GM19239 (cell line): ENCODE measurements at regions not wholly inside any gene's neighbourhood (a gene's known extent, or its start where the extent isn't known, plus 50 kb on each side); places are given as distances from the start of the nearest gene placed in this dataset.

Experiments used
- DNase-seq: peaks from one replicate; pipeline ENCODE4 v3.0.0; 2011; ENCODE audit warnings: low spot score; ENCODE audit not compliant: insufficient read length
- FAIRE-seq: peaks from 2 replicates; lab custom pipeline; 2011; peaks lifted over from hg19 to GRCh38; lab: Jason Lieb, UNC

DNA sequence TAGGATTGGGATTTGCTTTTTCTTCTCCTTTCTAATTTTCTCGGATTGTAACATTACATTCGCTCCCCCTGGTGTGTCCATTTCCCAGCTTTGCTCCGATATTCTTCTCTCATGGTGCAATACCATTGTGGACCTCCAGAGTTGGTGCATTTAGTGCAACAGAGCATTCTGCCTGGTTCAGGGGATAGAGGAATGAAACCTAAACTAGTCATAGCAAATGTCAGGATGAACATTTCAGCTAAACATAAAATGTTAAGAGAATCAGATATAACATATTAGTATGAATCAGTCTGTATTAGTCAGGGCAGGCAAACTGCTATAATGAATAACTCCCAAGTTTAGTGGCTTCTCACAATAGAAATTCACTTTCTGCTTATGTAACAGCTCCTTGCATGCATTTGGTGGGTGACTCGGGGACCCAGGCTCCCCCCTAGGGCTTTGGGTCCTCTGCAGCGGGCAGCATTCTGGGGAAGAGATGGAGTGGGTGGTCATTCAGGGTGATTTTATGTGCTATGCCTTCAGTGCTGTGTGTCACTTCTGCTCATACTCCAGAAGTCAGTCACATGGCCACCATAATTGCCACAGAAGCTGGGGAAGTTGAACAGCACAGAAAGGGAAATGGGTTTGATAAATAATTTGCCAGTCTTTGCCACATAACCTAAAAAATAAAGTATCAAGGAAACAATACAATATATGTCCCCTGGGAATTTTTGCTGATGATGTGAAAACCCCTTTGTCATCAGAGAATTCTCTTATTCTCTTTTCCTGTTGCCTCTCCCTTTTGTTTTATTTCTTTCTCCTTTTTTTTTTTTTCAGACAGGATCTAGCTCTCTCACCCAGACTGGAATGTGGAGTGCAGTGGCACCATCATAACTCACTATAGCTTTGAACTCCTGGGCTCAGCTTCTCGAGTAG is 111.0 kb downstream of the HSPH1 start:
- FAIRE-seq (no peak), DNase-seq (no peak)

DNA sequence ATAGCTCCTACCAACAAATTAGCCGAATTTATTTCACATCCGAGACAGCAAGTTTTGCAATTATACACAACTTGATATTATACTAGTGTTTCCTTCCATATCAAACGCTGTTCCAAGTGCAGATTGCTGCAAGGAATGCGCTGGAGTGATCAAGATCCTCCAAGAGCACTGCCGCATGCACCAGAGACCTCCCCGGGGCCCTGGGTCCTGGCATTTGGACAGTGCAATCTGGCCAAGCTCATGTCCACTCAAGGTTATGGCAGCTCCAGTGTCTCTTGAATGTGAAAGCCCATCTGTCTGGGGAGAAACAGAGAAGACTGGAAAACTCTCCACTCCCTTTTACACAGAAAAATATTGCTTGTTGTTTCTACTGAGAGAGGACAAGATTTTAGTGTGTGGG is 111.9 kb downstream of the HSPH1 start:
- DNase-seq (no peak), FAIRE-seq (no peak)

DNA sequence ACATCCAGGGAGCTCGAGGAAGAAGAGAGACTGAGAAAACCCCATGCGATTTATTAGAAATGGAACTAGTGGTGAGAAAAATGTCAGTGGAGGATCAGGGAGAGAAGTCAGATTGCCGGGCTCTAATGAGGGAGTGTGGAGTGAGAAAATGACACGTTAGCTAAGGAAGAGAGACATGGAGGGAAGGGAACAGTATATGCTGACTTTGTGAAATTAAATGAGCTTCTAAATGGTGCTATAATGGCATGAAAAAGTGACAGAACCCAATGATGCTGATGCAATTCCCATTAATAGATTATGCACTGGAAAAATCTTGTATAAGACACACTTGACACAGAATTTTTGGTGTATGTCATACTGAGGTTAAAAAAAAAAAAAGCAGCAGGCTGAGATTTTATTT is 112.6 kb downstream of the HSPH1 start:
- DNase-seq (no peak), FAIRE-seq (no peak)

DNA sequence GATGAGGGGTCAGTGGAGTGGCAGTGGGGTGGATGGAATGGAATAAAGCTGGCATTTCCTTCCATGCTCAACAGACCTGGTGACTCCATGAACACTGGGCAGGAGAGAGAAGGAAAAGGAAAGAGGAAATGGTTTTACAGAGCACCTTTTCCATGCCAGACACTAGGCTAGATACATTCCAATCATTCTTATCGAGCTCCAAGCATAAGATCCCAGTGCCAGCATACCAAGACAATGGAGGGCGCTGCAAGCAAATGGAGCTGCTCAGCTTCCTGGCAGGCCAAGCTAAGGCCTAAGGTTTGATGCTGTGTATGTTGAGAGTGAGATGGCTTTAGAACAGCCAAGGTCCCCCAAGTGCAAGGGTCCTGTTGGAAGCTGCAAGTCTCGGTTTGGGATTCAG is 113.2 kb downstream of the HSPH1 start:
- no peak for FAIRE-seq
- no peak for DNase-seq

DNA sequence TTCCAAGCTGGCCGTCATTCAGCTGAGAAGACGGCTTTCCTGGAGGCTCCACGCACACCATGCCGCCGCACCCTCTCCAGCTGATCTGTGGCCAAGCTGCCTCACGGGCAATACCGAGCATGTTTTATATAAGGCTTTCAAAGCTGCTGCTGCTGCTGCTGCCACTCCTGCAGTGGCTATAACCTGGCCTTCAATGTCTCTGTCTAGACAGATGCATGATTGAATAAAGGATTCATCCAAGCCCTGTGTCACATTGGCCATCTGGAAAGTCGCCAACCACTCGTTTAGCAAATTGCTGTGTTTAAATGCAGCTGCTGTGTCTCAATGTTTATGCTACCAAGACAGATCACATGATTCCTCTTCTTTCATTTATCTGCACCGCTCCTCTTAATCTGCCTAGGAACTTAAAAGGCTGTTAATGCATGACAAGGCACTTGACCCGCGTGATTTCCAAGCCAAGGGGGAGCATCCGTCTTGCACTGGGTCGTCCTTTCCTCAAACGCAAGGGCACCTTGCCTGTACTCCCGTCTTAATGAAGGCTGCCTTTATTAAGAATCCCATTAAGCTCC is 114.3 kb downstream of the TEX26 start:
- DNase-seq (no peak), FAIRE-seq (no peak)

DNA sequence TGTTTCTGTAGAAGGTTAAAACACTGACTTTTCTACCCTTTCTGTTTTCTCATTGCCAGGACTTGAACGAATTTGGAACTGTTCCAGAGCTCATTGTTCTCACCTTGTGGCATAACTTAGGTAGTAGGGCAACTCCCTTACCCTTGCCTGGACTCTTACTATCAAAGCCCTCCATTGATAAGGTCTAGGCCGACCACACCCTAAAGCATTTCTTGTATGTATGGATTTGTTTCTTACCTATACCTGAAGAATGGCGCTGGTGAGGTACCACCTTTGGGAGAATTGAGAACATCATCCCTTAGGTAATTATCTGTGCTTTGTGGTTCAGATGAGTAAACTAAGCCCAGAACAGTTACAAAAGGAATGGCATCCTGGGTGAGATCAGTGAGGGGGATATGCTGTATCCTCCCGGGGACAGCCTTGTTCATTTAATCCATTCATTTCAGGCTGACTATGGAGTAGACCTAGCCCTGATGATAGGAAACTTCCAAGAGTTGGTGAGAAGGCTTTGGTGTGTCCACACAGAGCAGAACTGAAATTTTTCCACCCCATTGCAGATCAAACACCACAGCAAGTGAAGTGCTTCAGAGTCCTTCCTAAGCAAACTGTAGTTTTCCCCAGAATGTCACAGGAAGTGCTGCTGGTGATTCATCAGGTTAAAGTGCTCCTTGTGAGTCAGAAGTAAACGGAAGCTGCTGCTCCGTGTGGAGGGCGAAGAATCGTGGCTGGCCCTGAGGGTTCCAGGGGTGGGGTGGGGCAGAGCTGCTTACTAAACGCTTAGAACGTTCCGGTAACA is 113.0 kb downstream of the TEX26 start:
- DNase-seq (peak; percentile 17), FAIRE-seq (peak; percentile 82)

DNA sequence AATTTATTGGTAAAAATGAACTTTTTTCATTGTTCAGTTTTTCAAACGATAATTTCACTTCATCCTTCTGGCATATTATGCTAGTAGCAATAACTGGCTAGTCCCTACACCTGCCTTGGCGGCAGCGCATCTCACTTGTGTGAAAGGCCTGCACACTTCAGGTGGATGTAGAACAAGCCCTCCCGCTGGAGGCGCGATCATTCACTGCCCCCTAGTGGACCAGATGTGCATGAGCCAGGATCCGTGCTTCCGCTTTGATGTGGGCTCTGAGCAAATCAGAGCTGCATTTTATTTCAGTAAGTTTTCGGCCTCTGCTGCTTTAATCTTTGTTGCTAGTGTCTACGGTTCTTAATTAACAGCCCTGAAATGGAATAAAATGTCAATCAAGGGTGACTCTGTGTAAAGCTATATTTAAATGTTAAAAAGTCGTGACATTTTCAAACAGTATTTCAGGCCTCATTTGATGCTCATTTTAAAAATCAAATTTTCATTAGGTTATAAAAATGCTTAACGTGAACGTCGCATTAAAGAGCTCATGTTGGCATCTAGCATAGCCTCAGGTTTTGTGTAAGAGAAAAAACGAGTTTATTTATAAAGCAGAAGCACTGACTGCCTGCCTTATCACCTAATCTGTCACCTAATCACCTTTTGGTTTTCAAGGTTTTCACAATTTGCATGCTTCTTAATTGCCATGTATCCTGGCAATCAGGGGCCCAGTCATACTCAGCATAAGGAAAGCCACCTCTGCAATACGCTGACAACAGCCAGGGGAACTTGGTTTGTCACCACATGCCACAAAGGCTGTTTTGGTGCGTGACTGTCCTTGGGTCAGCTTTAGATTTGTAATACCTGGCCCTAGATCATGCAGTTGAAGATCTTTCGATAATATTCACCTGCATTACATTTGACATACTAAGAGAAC is 112.2 kb downstream of the TEX26 start:
- peak; percentile 72 for DNase-seq
- peak; percentile 95 for FAIRE-seq

DNA sequence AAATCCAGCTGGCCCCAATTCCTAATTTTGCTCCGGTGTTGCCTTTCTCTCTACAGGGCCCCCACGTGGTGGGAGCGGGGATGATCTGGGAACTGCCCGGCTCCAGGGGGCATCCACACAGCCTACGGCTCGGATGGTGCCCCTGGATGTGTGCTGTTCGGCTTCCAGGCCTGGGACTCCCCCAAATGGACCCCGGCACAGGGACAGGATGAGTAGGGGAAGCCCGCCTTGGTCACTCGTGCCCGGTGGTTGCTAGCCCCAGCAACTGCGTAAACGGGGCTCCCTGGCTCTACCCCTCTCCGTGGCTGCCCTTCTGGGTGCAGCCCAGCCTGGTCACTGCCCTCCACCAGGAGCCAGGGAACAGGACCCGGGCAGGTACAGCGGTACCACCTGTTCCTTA is 111.5 kb downstream of the TEX26 start:
- DNase-seq, result no peak
- no peak for FAIRE-seq

DNA sequence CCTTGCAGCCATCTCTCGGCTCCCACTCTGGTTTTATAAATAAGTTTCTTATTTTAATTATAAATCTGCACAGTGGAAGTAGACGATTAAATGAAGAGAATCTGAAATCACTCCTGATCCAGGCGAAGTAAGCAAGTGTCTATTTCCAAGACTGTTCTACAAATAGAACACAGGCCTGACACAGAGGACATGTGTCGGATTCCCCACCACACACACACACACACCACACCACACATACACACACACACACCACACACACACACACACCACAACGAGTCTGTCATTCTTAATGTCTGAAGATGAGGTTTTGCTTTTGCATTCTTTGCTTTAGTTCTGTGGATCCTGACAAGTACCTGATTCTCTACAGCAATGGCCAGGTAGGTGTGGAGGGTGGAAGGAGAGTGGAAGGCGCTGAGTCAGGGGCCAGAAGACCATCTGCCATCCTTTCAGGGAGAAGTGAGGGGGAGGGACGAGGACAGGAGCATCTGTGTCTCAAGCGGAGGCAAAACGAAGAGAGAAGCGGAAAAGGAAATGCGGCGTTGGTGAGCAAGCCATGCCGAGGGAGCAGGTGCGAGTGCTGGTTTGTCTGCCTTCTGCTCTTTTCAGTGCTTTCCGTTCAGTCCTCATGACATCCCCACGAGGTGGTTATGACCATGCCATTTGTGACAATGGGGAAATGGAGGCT is 110.2 kb downstream of the TEX26 start:
- no peak for DNase-seq
- FAIRE-seq, result no peak

DNA sequence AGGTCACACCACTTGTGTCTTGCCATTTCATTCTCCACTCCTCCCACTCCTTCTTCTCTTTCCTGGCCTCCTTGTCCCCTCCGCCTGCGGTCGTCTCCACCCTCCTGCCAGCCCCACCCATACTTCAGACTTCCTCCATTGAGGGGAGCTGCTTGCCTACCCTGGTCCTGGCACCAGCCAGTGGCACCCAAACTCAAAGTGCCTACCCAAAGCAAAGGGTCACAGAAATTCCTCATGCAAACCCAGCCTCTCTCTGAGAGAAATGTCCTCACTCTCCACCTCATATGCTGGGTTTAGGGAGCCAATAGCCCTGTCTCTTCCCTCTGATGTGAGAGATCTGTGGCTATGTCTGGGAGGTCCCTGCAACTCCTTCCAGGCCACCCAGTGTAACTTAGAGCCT is 109.6 kb downstream of the TEX26 start:
- DNase-seq, result no peak
- no peak for FAIRE-seq

DNA sequence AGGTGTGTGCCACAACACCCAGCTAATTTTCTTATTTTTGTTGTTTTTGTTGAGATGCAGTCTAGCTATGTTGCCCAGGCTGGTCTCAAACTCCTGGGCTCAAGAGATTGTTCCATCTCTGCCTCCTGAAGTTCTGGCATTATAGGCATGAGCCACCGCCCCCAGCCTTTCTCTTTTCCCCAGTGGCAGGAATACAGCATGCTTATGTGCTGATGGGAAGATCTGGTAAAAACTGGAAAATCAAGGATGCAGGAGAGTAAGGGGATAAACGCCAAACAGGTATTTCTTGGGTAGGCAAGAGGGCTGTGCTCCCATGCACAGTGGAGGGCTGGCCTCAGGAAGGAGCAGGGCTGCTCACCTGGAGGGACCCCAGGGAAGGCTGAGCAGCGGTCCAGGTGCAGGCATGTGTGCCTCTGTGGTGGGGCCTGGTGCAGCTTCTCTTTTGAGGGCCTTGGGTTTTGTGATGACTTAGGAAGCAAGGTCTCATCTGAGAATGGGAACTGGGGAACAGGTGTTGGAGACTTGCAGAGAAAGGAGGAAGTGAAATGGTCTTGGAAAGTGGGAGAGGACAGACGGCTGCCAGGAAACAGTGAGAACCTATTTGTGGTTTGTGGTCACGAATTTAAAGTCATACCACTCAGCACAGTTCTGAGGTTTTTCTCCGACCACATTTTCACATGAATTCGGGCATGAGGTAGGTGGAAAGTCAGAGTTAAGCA is 106.5 kb downstream of the TEX26 start:
- FAIRE-seq (peak; percentile 100), DNase-seq (peak; percentile 47)

DNA sequence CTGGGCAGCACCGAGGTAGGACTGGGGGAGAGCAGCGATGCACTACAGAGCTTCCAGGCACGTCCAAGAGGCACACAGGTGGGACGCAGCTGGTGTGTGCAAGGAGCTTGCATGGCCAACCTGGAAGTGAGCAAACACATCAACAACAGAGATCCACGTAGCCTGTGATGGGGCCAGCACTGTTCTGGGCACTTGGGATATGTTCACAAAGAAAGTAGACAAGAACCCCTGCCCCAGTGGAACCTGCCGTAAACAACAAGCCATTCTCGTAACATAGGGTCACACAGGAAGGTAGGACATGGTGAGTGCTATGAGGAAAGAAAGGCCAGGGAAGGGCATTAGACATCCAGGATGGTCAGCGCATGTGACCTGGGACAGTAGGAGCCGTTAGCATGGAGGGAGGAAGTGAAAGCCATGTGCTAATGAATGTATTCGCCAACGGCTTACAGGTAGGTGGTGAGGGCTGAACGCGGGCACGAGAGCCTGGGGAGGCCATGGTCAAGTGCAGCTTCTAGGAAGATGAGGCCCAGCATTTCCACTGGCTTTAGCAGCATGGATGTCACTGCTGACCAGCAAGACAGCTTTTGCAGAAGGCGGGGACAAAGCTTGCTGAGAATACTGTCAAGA is 105.5 kb downstream of the TEX26 start:
- DNase-seq, result no peak
- FAIRE-seq, result no peak

DNA sequence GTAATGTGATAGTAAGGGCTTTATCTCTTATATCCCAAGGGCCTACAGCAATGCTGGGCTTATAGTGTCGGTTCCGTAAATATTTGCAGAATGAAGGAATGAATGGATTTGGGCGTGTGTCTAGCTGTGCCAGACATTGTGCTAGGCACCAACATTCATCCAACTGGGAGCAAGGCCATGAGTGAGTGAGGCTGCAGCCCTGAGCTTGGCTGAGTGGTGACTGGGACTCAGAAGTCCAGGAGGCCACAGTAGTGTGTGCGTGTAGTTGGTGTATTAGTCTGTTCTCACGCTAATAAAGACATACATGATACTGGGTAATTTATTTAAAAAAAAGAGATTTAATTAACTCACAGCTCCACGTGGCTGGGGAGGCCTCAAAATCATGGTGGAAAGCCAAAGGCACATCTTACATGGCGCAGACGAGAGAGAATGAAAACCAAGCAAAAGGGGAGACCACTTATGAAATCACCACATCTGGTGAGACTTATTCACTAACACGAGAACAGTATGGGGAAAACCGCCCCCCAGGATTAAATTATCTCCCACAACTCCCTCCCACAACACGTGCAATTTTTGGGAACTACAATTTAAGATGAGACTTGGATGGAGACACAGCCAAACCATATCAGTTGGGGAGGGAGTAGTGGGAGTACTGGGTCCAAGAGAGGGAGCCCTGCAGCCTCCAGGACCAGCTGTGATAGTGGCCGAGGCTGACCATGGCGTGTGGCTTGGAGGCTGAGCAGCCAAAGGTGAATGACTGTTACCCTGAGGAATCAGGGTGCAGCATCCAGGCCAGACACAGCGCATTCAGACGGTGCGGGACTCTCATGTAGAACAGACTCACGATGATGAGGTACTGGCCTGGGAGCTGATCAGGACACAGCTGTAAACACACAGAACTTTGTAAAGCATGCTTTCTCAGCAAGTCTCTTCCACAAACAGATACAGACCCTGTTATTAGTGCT is 104.6 kb downstream of the TEX26 start:
- DNase-seq, result no peak
- no peak for FAIRE-seq

DNA sequence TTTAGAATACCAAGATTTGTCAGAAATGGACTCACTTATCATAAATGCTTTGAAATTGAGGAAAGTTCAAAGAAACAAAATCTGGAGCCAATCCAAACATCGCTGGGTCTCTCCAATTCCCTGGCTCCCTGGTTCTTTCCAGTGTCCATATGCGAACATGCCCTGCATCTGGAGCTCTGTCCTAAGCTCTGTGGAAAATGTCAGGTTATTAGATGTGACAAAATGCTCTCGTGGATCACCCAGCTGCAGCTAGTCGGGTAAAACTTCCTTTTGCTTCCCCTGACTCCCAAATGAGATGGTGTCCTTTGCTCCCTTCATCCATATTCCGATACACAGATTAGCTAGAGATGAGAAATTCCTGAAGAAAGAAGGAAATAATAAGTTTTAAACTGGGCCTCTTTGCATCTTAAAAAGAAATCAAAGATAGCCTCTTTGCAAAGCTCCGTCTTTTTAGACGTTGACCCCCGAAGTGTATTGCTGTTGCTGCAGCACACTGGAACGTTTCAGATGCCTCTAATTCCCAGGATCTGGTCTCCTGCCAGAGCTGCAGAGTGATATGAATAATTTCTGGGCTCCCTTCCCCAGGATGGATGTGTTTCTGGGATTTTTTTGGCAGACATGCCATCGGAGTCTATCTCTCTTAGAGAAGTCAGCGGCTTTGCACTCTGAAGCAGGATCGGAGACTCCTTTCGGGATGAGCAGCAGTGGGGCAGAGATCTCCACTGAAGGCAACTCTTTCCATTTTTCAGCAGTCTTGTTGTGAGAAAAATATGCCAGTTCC is 102.9 kb downstream of the TEX26 start:
- FAIRE-seq, result no peak
- DNase-seq, result no peak

DNA sequence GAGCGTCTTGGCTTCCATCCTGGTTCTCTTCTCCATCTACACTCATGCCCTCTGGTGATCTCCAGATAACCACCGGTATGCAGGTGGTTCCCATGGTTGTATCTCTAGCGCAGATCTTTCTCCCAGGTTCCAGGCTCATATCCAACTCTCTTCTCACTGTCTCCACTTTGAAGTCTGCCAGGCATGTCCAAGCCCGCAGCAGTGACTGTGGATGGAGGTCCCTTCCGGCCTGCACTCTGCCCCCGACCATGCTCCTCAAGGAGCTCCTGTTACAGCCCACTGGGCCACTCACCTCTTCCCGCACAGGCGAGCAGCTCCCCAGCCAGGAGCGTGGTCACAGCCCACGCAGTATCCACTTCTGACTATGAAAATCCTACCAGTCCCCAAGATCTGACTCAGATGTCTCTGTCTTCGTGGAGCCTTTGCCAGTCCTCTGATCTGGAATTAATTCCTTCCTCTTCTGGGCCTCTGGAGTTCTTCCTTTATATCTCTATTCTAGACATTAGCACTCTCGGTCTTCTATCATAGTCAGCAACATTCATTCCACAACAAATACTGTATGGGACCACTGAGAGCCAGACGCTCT is 100.2 kb downstream of the TEX26 start:
- no peak for DNase-seq
- FAIRE-seq, result no peak

DNA sequence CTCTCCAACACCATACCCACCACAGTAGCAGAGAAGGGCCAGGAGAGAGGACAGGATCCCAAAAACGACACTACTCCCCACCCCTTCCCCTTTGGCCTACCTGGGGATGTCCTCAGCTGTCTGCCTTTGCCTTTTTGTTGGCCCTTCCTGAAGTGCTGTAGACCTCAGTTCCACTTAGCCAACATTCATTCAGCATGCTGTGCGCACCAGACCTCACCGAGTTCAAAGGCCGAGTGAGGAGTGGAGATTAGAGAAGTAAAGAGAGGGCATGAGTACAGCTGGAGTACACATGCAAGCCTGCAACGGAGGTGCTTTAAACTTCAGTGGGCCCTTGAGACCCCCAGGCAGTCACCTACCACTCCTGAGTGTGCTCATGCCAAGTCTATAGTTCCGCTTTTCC is 99.0 kb downstream of the TEX26 start:
- FAIRE-seq, result no peak
- no peak for DNase-seq
